Naive thymus-derived CD8-positive, alpha-beta T cell (primary cell): ENCODE measurements at regions not wholly inside any gene's neighbourhood (a gene's known extent, or its start where the extent isn't known, plus 50 kb on each side); places are given as distances from the start of the nearest gene placed in this dataset.

Experiments
- ATAC-seq, 2 donors: fragments of 150-1000 bp; cut with Tn5 transposase in 1 of 2; sonication (Bioruptor Pico), chemical (Tn5 transposase) in 1 of 2; 1 replicate in 1 of 2; 2 replicates in 1 of 2; pipeline ENCODE4 v1.10.0; 2021; ENCODE audit warnings: mild to moderate bottlenecking in 2 of 2, moderate library complexity in 2 of 2
- POLR2A ChIA-PET: fragments of 350-600 bp; sonication (Branson Sonifier 250); formaldehyde crosslinking; loops from one replicate; lab custom pipeline; 2021; ENCODE audit warnings: antibody characterized with exemption; lab: Charles Lee
- DNase-seq, 10 donors: peaks; one replicate each; pipeline versions ENCODE4 v3.0.0 to v3.0.0-alpha.2; 2020 to 2022
- H3K27ac Mint-ChIP-seq, 10 donors: one replicate each; pipeline ENCODE4 v1.8.0; 2020 to 2022; ENCODE audit warnings: mild to moderate bottlenecking in 10 of 10, mixed read lengths in 10 of 10, moderate library complexity in 4 of 10, inconsistent platforms in 1 of 10
- H3K27me3 Mint-ChIP-seq, 5 donors: one replicate each; pipeline ENCODE4 v1.8.0; 2021 to 2022; ENCODE audit warnings: mixed read lengths in 5 of 5
- H3K36me3 Mint-ChIP-seq, 3 donors: one replicate each; pipeline ENCODE4 v1.8.0; 2020 to 2022; ENCODE audit warnings: mixed read lengths in 3 of 3, mild to moderate bottlenecking in 2 of 3, inconsistent platforms in 1 of 3
- H3K4me1 Mint-ChIP-seq, 4 donors: one replicate each; pipeline ENCODE4 v1.8.0; 2021 to 2022; ENCODE audit warnings: mixed read lengths in 4 of 4
- H3K4me3 Mint-ChIP-seq, 10 donors: one replicate each; pipeline ENCODE4 v1.8.0; 2020 to 2022; ENCODE audit warnings: mild to moderate bottlenecking in 10 of 10, mixed read lengths in 10 of 10, moderate library complexity in 6 of 10, inconsistent platforms in 1 of 10
- H3K9me3 Mint-ChIP-seq, 9 donors: one replicate each; pipeline ENCODE4 v1.8.0; 2020 to 2022; ENCODE audit warnings: mixed read lengths in 9 of 9, mild to moderate bottlenecking in 3 of 9, inconsistent platforms in 1 of 9, moderate library complexity in 1 of 9

GRCh38 chr12:88662961-88663360 is 82.7 kb upstream of the KITLG start:
- Mint-ChIP-seq H3K36me3 (no peaks in the 10 kb centered on the region), H3K4me3 (no peak overlapping the region), H3K4me1 (no peaks in the 10 kb centered on the region), H3K9me3 (peaks cover 0 to 9% (median 0%) of the 10 kb centered on the region in 9 donors), H3K27ac (no peak overlapping the region), H3K27me3 (no peaks in the 10 kb centered on the region)
- no peak for DNase-seq
- ATAC-seq, result no peak
- POLR2A ChIA-PET, result no interaction called here

DNA sequence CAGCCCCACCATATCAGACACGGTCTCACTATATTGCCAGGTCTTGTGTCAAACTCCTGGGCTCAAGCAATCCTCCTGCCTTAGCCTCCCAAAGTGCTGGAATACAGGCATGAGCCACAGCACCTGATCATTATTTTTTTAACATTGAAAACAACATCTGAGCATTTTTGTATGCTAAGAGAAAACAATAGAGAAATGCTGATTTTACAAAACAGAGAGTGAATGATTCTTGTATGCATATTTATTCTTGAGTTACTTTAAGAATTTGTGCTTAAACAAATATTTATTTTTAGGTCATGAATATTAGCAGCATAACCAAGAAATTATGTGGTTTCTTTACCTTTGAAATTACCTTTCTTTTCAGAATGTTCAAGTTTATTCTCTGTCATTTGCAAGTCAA is 81.8 kb upstream of the KITLG start:
- no peaks in the 10 kb centered on the region for H3K36me3 Mint-ChIP-seq
- no peaks in the 10 kb centered on the region for H3K4me1 Mint-ChIP-seq
- H3K9me3 Mint-ChIP-seq, result peaks cover 0 to 9% (median 0%) of the 10 kb centered on the region in 9 donors
- no peak for DNase-seq
- ATAC-seq, result no peak
- POLR2A ChIA-PET, result no interaction called here
- H3K27me3 Mint-ChIP-seq, result no peaks in the 10 kb centered on the region
- no peak overlapping the region for H3K4me3 Mint-ChIP-seq
- H3K27ac Mint-ChIP-seq, result no peak overlapping the region

GRCh38 chr12:88658009-88658408 is 77.7 kb upstream of the KITLG start:
- Mint-ChIP-seq H3K4me1 (no peaks in the 10 kb centered on the region), H3K27ac (no peak overlapping the region), H3K9me3 (peaks cover 0 to 9% (median 0%) of the 10 kb centered on the region in 9 donors), H3K36me3 (no peaks in the 10 kb centered on the region), H3K27me3 (no peaks in the 10 kb centered on the region), H3K4me3 (no peak overlapping the region)
- ATAC-seq (no peak), DNase-seq (no peak)
- POLR2A ChIA-PET, result no interaction called here

DNA sequence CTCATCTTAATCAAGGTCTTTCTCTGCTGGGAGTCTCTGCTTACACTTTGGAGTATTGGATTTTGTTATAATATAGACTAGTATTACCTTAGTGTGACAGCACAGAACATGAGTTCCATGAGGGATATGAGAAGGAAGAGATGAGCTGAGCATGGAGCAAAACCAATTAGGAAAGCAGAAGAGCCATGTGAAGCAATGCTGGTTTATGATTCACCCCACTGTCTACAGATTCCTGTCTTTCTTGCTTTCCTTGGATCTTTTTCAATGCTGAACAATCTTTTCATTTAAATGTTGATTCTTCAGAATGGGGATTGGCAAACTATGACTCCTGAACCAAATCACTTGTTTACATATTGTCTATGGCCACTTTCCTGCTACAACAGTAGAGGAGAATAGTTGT is 70.4 kb upstream of the KITLG start:
- POLR2A ChIA-PET, result no interaction called here
- no peaks in the 10 kb centered on the region for H3K4me1 Mint-ChIP-seq
- H3K27me3 Mint-ChIP-seq, result peaks cover 0 to 2% (median 0%) of the 10 kb centered on the region in 5 donors
- H3K36me3 Mint-ChIP-seq, result no peaks in the 10 kb centered on the region
- no peak overlapping the region for H3K27ac Mint-ChIP-seq
- H3K4me3 Mint-ChIP-seq, result no peak overlapping the region
- DNase-seq, result no peak
- H3K9me3 Mint-ChIP-seq, result peaks cover 0 to 2% (median 0%) of the 10 kb centered on the region in 9 donors
- no peak for ATAC-seq

GRCh38 chr12:88648625-88649024 is 68.4 kb upstream of the KITLG start:
- no peaks in the 10 kb centered on the region for H3K36me3 Mint-ChIP-seq
- H3K27ac Mint-ChIP-seq, result no peak overlapping the region
- H3K27me3 Mint-ChIP-seq, result peaks cover 0 to 2% (median 0%) of the 10 kb centered on the region in 5 donors
- DNase-seq (no peak), ATAC-seq (no peak)
- no peaks in the 10 kb centered on the region for H3K9me3 Mint-ChIP-seq
- no peak overlapping the region for H3K4me3 Mint-ChIP-seq
- POLR2A ChIA-PET, result no interaction called here
- no peaks in the 10 kb centered on the region for H3K4me1 Mint-ChIP-seq

DNA sequence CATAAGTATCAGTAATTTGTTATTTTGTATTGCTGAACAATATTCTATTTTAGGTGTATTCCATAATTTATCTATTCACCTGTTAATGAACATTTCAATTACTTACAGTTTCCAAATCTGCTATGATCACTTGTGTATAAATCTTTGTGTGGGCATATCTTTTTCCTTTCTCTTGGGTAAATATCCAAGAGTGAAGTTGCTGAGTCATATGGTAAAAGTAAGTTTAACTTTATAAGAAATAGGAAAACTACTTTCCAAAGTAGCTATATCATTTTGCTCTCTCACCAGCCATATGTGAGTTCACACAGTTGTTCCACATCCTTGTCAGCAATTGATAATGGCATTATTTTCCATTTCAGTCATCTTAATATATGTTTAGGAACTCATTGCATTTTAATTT is 66.6 kb upstream of the KITLG start:
- Mint-ChIP-seq H3K4me3 (no peak overlapping the region), H3K9me3 (no peaks in the 10 kb centered on the region), H3K36me3 (no peaks in the 10 kb centered on the region), H3K27ac (no peak overlapping the region), H3K4me1 (no peaks in the 10 kb centered on the region), H3K27me3 (peaks cover 0 to 1% (median 0%) of the 10 kb centered on the region in 5 donors)
- ATAC-seq (no peak), DNase-seq (no peak)
- POLR2A ChIA-PET, result no interaction called here

- H3K27ac Mint-ChIP-seq, result no peak overlapping the region
- no peaks in the 10 kb centered on the region for H3K27me3 Mint-ChIP-seq
- no peak overlapping the region for H3K4me3 Mint-ChIP-seq
- ATAC-seq (no peak), DNase-seq (no peak)
- POLR2A ChIA-PET, result no interaction called here
- no peaks in the 10 kb centered on the region for H3K9me3 Mint-ChIP-seq
- no peaks in the 10 kb centered on the region for H3K36me3 Mint-ChIP-seq
- no peaks in the 10 kb centered on the region for H3K4me1 Mint-ChIP-seq
Measured at GRCh38 chr12:88645816-88646215, 65.5 kb upstream of the KITLG start.

- no peak overlapping the region for H3K27ac Mint-ChIP-seq
- H3K27me3 Mint-ChIP-seq, result no peaks in the 10 kb centered on the region
- H3K4me1 Mint-ChIP-seq, result no peaks in the 10 kb centered on the region
- no peak overlapping the region for H3K4me3 Mint-ChIP-seq
- POLR2A ChIA-PET, result no interaction called here
- no peak for ATAC-seq
- H3K36me3 Mint-ChIP-seq, result no peaks in the 10 kb centered on the region
- no peaks in the 10 kb centered on the region for H3K9me3 Mint-ChIP-seq
- DNase-seq, result no peak
Measured at GRCh38 chr12:88644946-88645702, 64.9 kb upstream of the KITLG start.

DNA sequence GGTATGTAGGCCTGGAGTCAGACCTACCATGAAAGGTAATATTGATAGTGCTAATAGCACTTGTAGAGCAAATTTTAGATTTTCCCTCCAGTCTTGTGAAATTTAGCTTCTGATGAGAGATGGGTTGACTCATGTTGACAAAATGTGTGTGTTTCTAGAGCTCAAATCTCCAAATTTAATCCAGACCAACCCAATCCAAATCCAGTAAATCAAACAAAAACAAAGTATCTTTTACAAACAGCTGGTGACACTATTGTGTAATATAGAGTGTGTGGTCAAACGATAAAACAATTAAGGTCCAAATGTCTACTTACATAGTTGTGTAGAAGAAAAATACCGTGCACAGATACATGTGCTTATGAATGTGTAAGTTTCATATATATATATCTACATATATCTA is 63.4 kb upstream of the KITLG start:
- no peaks in the 10 kb centered on the region for H3K9me3 Mint-ChIP-seq

GRCh38 chr12:88642675-88643431 is 62.6 kb upstream of the KITLG start:
- Mint-ChIP-seq H3K27me3 (peaks cover 0 to 8% (median 0%) of the 10 kb centered on the region in 5 donors), H3K27ac (no peak overlapping the region), H3K36me3 (no peaks in the 10 kb centered on the region), H3K4me3 (no peak overlapping the region), H3K9me3 (peaks cover 0 to 1% (median 0%) of the 10 kb centered on the region in 9 donors), H3K4me1 (no peaks in the 10 kb centered on the region)
- DNase-seq, result no peak
- POLR2A ChIA-PET, result no interaction called here
- no peak for ATAC-seq

More for the DNA sequence above, 63.4 kb upstream of the KITLG start:
- Mint-ChIP-seq H3K27ac (no peak overlapping the region), H3K27me3 (peaks cover 0 to 8% (median 0%) of the 10 kb centered on the region in 5 donors), H3K4me3 (no peak overlapping the region), H3K4me1 (no peaks in the 10 kb centered on the region), H3K36me3 (no peaks in the 10 kb centered on the region)
- POLR2A ChIA-PET, result no interaction called here
- DNase-seq (no peak), ATAC-seq (no peak)

GRCh38 chr12:88638966-88639760 is 58.9 kb upstream of the KITLG start:
- no peaks in the 10 kb centered on the region for H3K4me1 Mint-ChIP-seq
- H3K4me3 Mint-ChIP-seq, result no peak overlapping the region
- H3K27ac Mint-ChIP-seq, result no peak overlapping the region
- no peak for DNase-seq
- H3K9me3 Mint-ChIP-seq, result peaks cover 0 to 1% (median 0%) of the 10 kb centered on the region in 9 donors
- POLR2A ChIA-PET, result no interaction called here
- ATAC-seq, result no peak
- peaks cover 0 to 8% (median 0%) of the 10 kb centered on the region in 5 donors for H3K27me3 Mint-ChIP-seq
- H3K36me3 Mint-ChIP-seq, result no peaks in the 10 kb centered on the region

DNA sequence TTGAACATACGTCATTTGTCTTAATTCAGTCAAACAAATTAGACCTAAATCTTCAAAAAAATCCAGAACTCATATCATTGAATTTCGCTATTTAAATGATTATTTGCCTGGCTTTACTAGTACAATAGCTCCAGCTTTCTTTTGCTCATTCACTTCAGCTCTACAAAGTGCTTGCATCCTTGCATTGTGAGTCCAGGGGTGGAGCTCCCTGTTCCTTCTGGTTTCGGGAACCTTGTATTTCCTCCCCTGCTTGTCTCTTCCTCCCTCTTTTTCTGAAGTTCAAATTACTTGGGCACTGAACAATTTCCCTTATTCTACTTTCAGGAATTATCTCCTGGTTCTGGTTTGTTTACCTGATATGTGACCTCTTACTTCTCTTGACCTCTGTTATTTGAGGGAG is 58.1 kb upstream of the KITLG start:
- no peak for DNase-seq
- no peaks in the 10 kb centered on the region for H3K36me3 Mint-ChIP-seq
- POLR2A ChIA-PET, result no interaction called here
- no peak for ATAC-seq
- H3K27ac Mint-ChIP-seq, result no peak overlapping the region
- H3K27me3 Mint-ChIP-seq, result peaks cover 0 to 8% (median 0%) of the 10 kb centered on the region in 5 donors
- H3K9me3 Mint-ChIP-seq, result peaks cover 0 to 1% (median 0%) of the 10 kb centered on the region in 9 donors
- no peaks in the 10 kb centered on the region for H3K4me1 Mint-ChIP-seq
- H3K4me3 Mint-ChIP-seq, result no peak overlapping the region

DNA sequence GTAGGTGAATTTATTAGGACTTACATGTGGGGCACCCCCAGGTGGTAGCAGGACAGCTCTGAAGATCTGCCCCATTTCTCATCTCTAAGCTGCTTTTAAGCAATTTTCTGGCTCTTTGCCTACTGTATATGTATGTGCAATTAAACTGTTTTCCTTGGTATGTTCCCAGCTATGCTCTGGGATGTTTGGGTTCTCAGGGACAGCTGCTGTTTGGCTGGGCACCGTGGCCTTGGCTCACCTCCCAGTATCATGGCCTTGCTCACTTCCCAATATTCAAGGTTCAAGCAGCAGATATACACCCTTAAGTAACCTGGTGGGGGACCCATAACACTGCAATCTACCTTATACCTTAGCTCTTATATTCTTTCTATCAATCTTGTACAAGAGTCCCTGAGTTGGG is 53.7 kb upstream of the KITLG start:
- ATAC-seq (no peak), DNase-seq (no peak)
- Mint-ChIP-seq H3K36me3 (no peaks in the 10 kb centered on the region), H3K27ac (no peak overlapping the region), H3K4me1 (no peaks in the 10 kb centered on the region), H3K4me3 (no peak overlapping the region), H3K9me3 (peaks cover 0 to 1% (median 0%) of the 10 kb centered on the region in 9 donors), H3K27me3 (peaks cover 0 to 1% (median 0%) of the 10 kb centered on the region in 5 donors)
- POLR2A ChIA-PET, result no interaction called here
